Endothelial cell of umbilical vein (primary cell): ENCODE measurements at regions not wholly inside any gene's neighbourhood (a gene's known extent, or its start where the extent isn't known, plus 50 kb on each side); places are given as distances from the start of the nearest gene placed in this dataset.

ENCODE experiments used
- BruUV-seq: library from RNA; stranded (reverse); fragments of 400-500 nt; replicated peaks from 2 replicates; lab custom pipeline; 2021; lab: Mats Ljungman, UMichigan
- CTCF ChIA-PET: fragments of 300-600, 350-600 bp; sonication (Branson Sonifier 250); formaldehyde crosslinking; loops from one replicate; lab custom pipeline; 2021; ENCODE audit warnings: antibody characterized with exemption, inconsistent platforms; lab: Charles Lee
- POLR2A ChIA-PET: fragments of 300-600, 350-600 bp; sonication (Branson Sonifier 250); formaldehyde crosslinking; loops from one replicate; lab custom pipeline; 2021; ENCODE audit warnings: antibody characterized with exemption, inconsistent platforms; lab: Charles Lee
- DNase-seq: peaks from one replicate; pipeline ENCODE4 v3.0.0-alpha.2; 2011; ENCODE audit warnings: low read depth, low spot score
- FAIRE-seq: peaks from 2 replicates; lab custom pipeline; 2011; peaks lifted over from hg19 to GRCh38; lab: Jason Lieb, UNC
- H2AFZ ChIP-seq: 2 replicates; pipeline ENCODE4 v1.6.0; 2012; ENCODE audit warnings: low read depth, low read length, control low read depth, inconsistent platforms
- H3K27ac ChIP-seq: 2 replicates; pipeline ENCODE4 v1.5.1; 2011; ENCODE audit warnings: low read depth, mild to moderate bottlenecking, control low read depth, low read length, moderate library complexity; ENCODE audit not compliant: insufficient read depth
- H3K27me3 ChIP-seq, 2 experiments: 2 replicates each; pipeline versions ENCODE4 v1.6.0 to v1.6.1; 2011; ENCODE audit warnings: low read length in 2 of 2, mixed read lengths in 1 of 2; ENCODE audit not compliant: control insufficient read depth in 2 of 2, insufficient read depth in 2 of 2
- H3K36me3 ChIP-seq, 2 experiments: 2 replicates in 1 of 2; 3 replicates in 1 of 2; pipeline ENCODE4 v1.5.1; 2011; ENCODE audit warnings: low read length in 2 of 2, mild to moderate bottlenecking in 1 of 2, moderate library complexity in 1 of 2; ENCODE audit not compliant: control insufficient read depth in 2 of 2, insufficient read depth in 2 of 2; ENCODE audit errors: extremely low read depth in 1 of 2
- H3K4me1 ChIP-seq: 3 replicates; pipeline ENCODE4 v1.5.1; 2011; ENCODE audit warnings: mild to moderate bottlenecking, low read length; ENCODE audit not compliant: control insufficient read depth, insufficient read depth; ENCODE audit errors: extremely low read depth
- H3K4me2 ChIP-seq: 2 replicates; pipeline ENCODE4 v1.6.1; 2011; ENCODE audit warnings: low read length, control low read depth, mixed read lengths; ENCODE audit not compliant: insufficient read depth
- H3K4me3 ChIP-seq, 3 experiments: fragments of 200-600 bp in 1 of 3; sonication (generic), shearing (Covaris generic) in 1 of 3; replicated peaks in 1 of 3; 2 replicates each; pipeline ENCODE4 v1.5.1; 2011 to 2016; ENCODE audit warnings: control low read depth in 3 of 3, low read length in 3 of 3, mild to moderate bottlenecking in 2 of 3, inconsistent platforms in 1 of 3, low read depth in 1 of 3, moderate library complexity in 1 of 3; ENCODE audit not compliant: insufficient read depth in 1 of 3
- H3K79me2 ChIP-seq: 2 replicates; pipeline ENCODE4 v1.6.0; 2012; ENCODE audit warnings: low read length, inconsistent platforms; ENCODE audit not compliant: control insufficient read depth, insufficient read depth
- H3K9ac ChIP-seq: replicated peaks from 2 replicates; pipeline ENCODE3; 2011; ENCODE audit warnings: low read length, control low read depth; ENCODE audit not compliant: insufficient read depth; ENCODE audit errors: extremely low read depth
- H3K9me1 ChIP-seq: replicated peaks from 3 replicates; pipeline ENCODE4 v1.6.0; 2011; ENCODE audit warnings: mild to moderate bottlenecking, low read length; ENCODE audit not compliant: control insufficient read depth, insufficient read depth; ENCODE audit errors: extremely low read depth
- H3K9me3 ChIP-seq: replicated peaks from 2 replicates; pipeline ENCODE4 v1.5.1; 2012; ENCODE audit warnings: low read length, inconsistent platforms; ENCODE audit not compliant: control insufficient read depth, insufficient read depth
- H4K20me1 ChIP-seq: replicated peaks from 2 replicates; pipeline ENCODE3; 2011; ENCODE audit warnings: mild to moderate bottlenecking, low read length; ENCODE audit not compliant: control insufficient read depth, insufficient read depth; ENCODE audit errors: extremely low read depth
- EZH2 ChIP-seq: IDR thresholded peaks from 2 replicates; pipeline ENCODE4 v1.6.1; 2012; ENCODE audit warnings: borderline replicate concordance, low read depth, mild to moderate bottlenecking, moderate library complexity, low read length, inconsistent platforms; ENCODE audit not compliant: severe bottlenecking
- FOS ChIP-seq: IDR thresholded peaks from 2 replicates; pipeline ENCODE4 v1.6.1; 2011; ENCODE audit warnings: mild to moderate bottlenecking, low read length, moderate library complexity, borderline replicate concordance; ENCODE audit not compliant: insufficient read depth
- GATA2 ChIP-seq: IDR thresholded peaks from 2 replicates; pipeline ENCODE4 v1.7.0; 2011; ENCODE audit warnings: low read depth, mild to moderate bottlenecking, moderate library complexity, mixed read lengths, low read length; ENCODE audit not compliant: insufficient read length, insufficient read depth
- JUN ChIP-seq: IDR thresholded peaks from 2 replicates; pipeline ENCODE4 v1.6.1; 2011; ENCODE audit warnings: borderline replicate concordance, low read depth; ENCODE audit not compliant: insufficient read length, insufficient read depth
- MYC ChIP-seq: IDR thresholded peaks from one replicate; pipeline ENCODE4 v1.6.1; 2011; ENCODE audit warnings: mild to moderate bottlenecking, low read depth, low read length
- POLR2A ChIP-seq: IDR thresholded peaks from 2 replicates; pipeline ENCODE4 v1.6.1; 2012; ENCODE audit warnings: low read depth, mild to moderate bottlenecking, control low read depth, low read length
- POLR2AphosphoS5 ChIP-seq: IDR thresholded peaks from 2 replicates; pipeline ENCODE4 v1.6.1; 2012; ENCODE audit warnings: low read depth, mild to moderate bottlenecking, control low read depth, low read length, moderate library complexity; ENCODE audit not compliant: insufficient read depth
- dilution Hi-C: fragments of 300-500 bp; cut with MboI; formaldehyde crosslinking; loops from one replicate; pipeline ENCODE4 v1.15.0; 2019; ENCODE audit warnings: low sequenced_read_pairs; ENCODE audit not compliant: extremely low pct_ligation_motif_present
- intact Hi-C: fragments of 100-400 bp; cut with micrococcal nuclease; formaldehyde crosslinking; loops from one replicate; pipeline ENCODE4 v1.10.0; 2022
- TF ChIP-seq, protein P1 (sequence below), 2 donors: IDR thresholded peaks; 1 replicate in 1 of 2; 2 replicates in 1 of 2; pipeline ENCODE4 v1.5.1; 2011; ENCODE audit warnings: low read length in 2 of 2, mild to moderate bottlenecking in 2 of 2, moderate library complexity in 2 of 2, control low read depth in 1 of 2, inconsistent platforms in 1 of 2, low read depth in 1 of 2; ENCODE audit not compliant: insufficient read depth in 1 of 2; ENCODE audit errors: extremely low read depth in 1 of 2
- TF ChIP-seq, protein P2 (sequence below): IDR thresholded peaks from 2 replicates; pipeline ENCODE4 v1.6.1; 2011; ENCODE audit not compliant: insufficient read depth, insufficient read length

GRCh38 chr5:13003457-13003856 is 941.0 kb downstream of the DNAH5 start:
- Histone ChIP-seq H3K36me3 (no peaks in the 10 kb centered on the region), H3K79me2 (no peaks in the 10 kb centered on the region), H3K4me1 (no peaks in the 10 kb centered on the region), H3K9me1 (no peaks in the 10 kb centered on the region), H4K20me1 (no peaks in the 10 kb centered on the region), H3K4me2 (no peak overlapping the region), H3K4me3 (no peak overlapping the region), H3K9ac (no peak overlapping the region), H3K9me3 (no peaks in the 10 kb centered on the region), H3K27me3 (no peaks in the 10 kb centered on the region), H3K27ac (no peak overlapping the region), H2AFZ (no peak overlapping the region)
- DNase-seq (no peak), FAIRE-seq (no peak)
- BruUV-seq: no TSS peak
- intact Hi-C loops: no loop called here
- CTCF ChIA-PET: no interaction called here
- POLR2A ChIA-PET: no interaction called here
- TF ChIP-seq MYC: no peak
- TF ChIP-seq POLR2A: no peak
- no peak for TF ChIP-seq FOS
- TF ChIP-seq, protein P1, sequence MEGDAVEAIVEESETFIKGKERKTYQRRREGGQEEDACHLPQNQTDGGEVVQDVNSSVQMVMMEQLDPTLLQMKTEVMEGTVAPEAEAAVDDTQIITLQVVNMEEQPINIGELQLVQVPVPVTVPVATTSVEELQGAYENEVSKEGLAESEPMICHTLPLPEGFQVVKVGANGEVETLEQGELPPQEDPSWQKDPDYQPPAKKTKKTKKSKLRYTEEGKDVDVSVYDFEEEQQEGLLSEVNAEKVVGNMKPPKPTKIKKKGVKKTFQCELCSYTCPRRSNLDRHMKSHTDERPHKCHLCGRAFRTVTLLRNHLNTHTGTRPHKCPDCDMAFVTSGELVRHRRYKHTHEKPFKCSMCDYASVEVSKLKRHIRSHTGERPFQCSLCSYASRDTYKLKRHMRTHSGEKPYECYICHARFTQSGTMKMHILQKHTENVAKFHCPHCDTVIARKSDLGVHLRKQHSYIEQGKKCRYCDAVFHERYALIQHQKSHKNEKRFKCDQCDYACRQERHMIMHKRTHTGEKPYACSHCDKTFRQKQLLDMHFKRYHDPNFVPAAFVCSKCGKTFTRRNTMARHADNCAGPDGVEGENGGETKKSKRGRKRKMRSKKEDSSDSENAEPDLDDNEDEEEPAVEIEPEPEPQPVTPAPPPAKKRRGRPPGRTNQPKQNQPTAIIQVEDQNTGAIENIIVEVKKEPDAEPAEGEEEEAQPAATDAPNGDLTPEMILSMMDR (IDR thresholded peaks at IDR 0.05; ENCODE audit: extremely low read depth in 1 of 2, insufficient read depth in 1 of 2, low read depth in 1 of 2, low read length in 2 of 2): no peak
- TF ChIP-seq EZH2: no peak
- dilution Hi-C loops: no loop called here

DNA sequence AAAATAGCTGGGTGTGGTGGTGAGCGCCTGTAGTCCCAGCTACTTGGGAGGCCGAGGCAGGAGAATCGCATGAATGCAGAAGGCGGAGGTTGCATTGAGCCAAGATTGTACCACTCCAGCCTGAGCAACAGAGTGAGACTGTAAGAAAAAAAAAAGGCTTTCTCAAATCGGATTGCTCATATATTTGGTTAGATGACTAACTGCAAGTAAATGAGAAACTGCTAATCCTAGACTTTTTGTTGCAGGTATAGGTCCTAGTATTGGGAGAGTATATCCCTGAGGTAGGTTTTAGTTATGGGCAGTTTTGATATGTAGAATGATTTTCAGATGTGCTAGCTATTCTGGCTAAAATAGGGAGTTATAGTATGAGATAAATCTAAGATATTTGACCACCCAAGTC is 944.8 kb downstream of the DNAH5 start:
- no peak overlapping the region for H2AFZ ChIP-seq
- BruUV-seq: no TSS peak
- no peaks in the 10 kb centered on the region for H3K4me1 ChIP-seq
- no peaks in the 10 kb centered on the region for H3K36me3 ChIP-seq
- dilution Hi-C loops (no loop called here), intact Hi-C loops (no loop called here)
- no peaks in the 10 kb centered on the region for H4K20me1 ChIP-seq
- no peak overlapping the region for H3K27ac ChIP-seq
- CTCF ChIA-PET: no interaction called here
- H3K9ac ChIP-seq: no peak overlapping the region
- TF ChIP-seq, protein P1 (IDR thresholded peaks at IDR 0.05; ENCODE audit: extremely low read depth in 1 of 2, insufficient read depth in 1 of 2, low read depth in 1 of 2, low read length in 2 of 2): no peak
- TF ChIP-seq EZH2 (no peak), GATA2 (no peak), POLR2A (no peak), MYC (no peak), JUN (no peak), FOS (no peak), POLR2AphosphoS5 (no peak)
- TF ChIP-seq, protein P2, sequence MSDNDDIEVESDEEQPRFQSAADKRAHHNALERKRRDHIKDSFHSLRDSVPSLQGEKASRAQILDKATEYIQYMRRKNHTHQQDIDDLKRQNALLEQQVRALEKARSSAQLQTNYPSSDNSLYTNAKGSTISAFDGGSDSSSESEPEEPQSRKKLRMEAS: no peak
- FAIRE-seq: no peak
- H3K27me3 ChIP-seq: no peaks in the 10 kb centered on the region
- DNase-seq: no peak
- H3K4me3 ChIP-seq: no peak overlapping the region
- H3K9me1 ChIP-seq: no peaks in the 10 kb centered on the region
- H3K79me2 ChIP-seq: no peaks in the 10 kb centered on the region
- POLR2A ChIA-PET: no interaction called here
- no peak overlapping the region for H3K4me2 ChIP-seq
- no peaks in the 10 kb centered on the region for H3K9me3 ChIP-seq
